ENCODE measurements at regions not wholly inside any gene's neighbourhood (a gene's known extent, or its start where the extent isn't known, plus 50 kb on each side); places are given as distances from the start of the nearest gene placed in this dataset.

DNA sequence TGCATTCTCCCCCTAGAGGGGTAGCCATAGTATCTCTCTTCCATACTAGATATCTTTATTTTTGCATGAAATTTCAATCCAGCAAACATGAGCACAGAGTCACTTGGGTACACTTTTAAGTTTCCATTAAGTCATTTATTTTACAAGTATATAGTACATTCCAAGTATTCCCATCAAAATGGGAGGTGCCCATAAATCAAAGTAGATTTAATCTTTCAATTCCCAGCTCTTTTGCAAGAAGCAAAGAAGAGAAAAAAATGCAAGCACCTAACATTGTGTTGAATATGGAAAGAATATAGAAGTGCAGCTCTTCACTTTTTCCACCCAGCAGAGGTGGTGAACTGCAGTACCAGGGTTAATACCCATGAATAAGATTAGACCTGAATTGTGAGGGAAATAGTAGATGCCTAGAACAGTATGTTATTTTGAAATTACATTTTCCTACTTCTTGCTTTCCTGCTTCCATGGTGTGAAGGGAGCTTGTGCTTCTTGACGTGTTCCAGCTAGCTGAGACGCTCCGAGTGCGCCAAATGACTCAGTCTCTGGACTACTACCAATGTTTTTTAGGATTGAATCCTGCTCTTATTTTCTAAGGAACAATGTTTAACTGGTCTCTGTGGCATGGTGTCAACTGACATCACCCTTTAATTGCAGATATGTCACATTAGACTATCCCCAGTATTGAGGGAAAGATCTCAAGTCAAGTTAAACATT lies 151.1 kb upstream of the MAF start:
- TF ChIP-seq EZH2phosphoT487 (IDR thresholded peaks at IDR 0.05; ENCODE audit: borderline replicate concordance) = no peak
- TF ChIP-seq, protein P1, sequence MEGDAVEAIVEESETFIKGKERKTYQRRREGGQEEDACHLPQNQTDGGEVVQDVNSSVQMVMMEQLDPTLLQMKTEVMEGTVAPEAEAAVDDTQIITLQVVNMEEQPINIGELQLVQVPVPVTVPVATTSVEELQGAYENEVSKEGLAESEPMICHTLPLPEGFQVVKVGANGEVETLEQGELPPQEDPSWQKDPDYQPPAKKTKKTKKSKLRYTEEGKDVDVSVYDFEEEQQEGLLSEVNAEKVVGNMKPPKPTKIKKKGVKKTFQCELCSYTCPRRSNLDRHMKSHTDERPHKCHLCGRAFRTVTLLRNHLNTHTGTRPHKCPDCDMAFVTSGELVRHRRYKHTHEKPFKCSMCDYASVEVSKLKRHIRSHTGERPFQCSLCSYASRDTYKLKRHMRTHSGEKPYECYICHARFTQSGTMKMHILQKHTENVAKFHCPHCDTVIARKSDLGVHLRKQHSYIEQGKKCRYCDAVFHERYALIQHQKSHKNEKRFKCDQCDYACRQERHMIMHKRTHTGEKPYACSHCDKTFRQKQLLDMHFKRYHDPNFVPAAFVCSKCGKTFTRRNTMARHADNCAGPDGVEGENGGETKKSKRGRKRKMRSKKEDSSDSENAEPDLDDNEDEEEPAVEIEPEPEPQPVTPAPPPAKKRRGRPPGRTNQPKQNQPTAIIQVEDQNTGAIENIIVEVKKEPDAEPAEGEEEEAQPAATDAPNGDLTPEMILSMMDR (conservative IDR thresholded peaks at IDR 0.05; ENCODE audit: low read length) = no peak
